ENCODE measurements at regions not wholly inside any gene's neighbourhood (a gene's known extent, or its start where the extent isn't known, plus 50 kb on each side); places are given as distances from the start of the nearest gene placed in this dataset.

GRCh38 chr2:64781711-64782390, 128.1 kb upstream of the SERTAD2 start:
- Histone ChIP-seq H3K27me3 (ENCODE audit: insufficient read depth, low read depth, severe bottlenecking) (no peaks in the 10 kb centered on the region), H3K27ac (no peak overlapping the region), H3K4me3 (ENCODE audit: low read depth, low read length) (no peak overlapping the region), H3K9me3 (ENCODE audit: severe bottlenecking) (peaks cover 2% of the 10 kb centered on the region), H3K36me3 (no peaks in the 10 kb centered on the region)
- TF ChIP-seq CTCF (IDR thresholded peaks at IDR 0.05; ENCODE audit: low read depth, low read length) = no peak
- DNase-seq = no peak

- Histone ChIP-seq H3K27me3 (ENCODE audit: insufficient read depth, low read depth, severe bottlenecking) (no peaks in the 10 kb centered on the region), H3K36me3 (no peaks in the 10 kb centered on the region), H3K9me3 (ENCODE audit: severe bottlenecking) (peaks cover 2% of the 10 kb centered on the region), H3K27ac (no peak overlapping the region), H3K4me3 (ENCODE audit: low read depth, low read length) (no peak overlapping the region)
- DNase-seq = no peak
- no peak for TF ChIP-seq CTCF (IDR thresholded peaks at IDR 0.05; ENCODE audit: low read depth, low read length)
Measured at GRCh38 chr2:64784168-64785061, 130.7 kb upstream of the SERTAD2 start.

- Histone ChIP-seq H3K27me3 (ENCODE audit: insufficient read depth, low read depth, severe bottlenecking) (no peaks in the 10 kb centered on the region), H3K9me3 (ENCODE audit: severe bottlenecking) (peaks cover 2% of the 10 kb centered on the region), H3K36me3 (no peaks in the 10 kb centered on the region), H3K4me3 (ENCODE audit: low read depth, low read length) (no peak overlapping the region), H3K27ac (no peak overlapping the region)
- no peak for DNase-seq
- TF ChIP-seq CTCF (IDR thresholded peaks at IDR 0.05; ENCODE audit: low read depth, low read length) = no peak
Measured at GRCh38 chr2:64785245-64785644, 131.5 kb upstream of the SERTAD2 start.

GRCh38 chr2:64786343-64787018, 132.8 kb upstream of the SERTAD2 start:
- no peak for DNase-seq
- no peaks in the 10 kb centered on the region for H3K27me3 ChIP-seq (ENCODE audit: insufficient read depth, low read depth, severe bottlenecking)
- no peak overlapping the region for H3K27ac ChIP-seq
- peaks cover 2% of the 10 kb centered on the region for H3K9me3 ChIP-seq (ENCODE audit: severe bottlenecking)
- no peak for TF ChIP-seq CTCF (IDR thresholded peaks at IDR 0.05; ENCODE audit: low read depth, low read length)
- no peaks in the 10 kb centered on the region for H3K36me3 ChIP-seq
- H3K4me3 ChIP-seq (ENCODE audit: low read depth, low read length) = no peak overlapping the region

- Histone ChIP-seq H3K36me3 (no peaks in the 10 kb centered on the region), H3K9me3 (ENCODE audit: severe bottlenecking) (peaks cover 2% of the 10 kb centered on the region), H3K27ac (no peak overlapping the region), H3K4me3 (ENCODE audit: low read depth, low read length) (no peak overlapping the region), H3K27me3 (ENCODE audit: insufficient read depth, low read depth, severe bottlenecking) (no peaks in the 10 kb centered on the region)
- no peak for DNase-seq
- no peak for TF ChIP-seq CTCF (IDR thresholded peaks at IDR 0.05; ENCODE audit: low read depth, low read length)
Measured at GRCh38 chr2:64787019-64787365, 133.3 kb upstream of the SERTAD2 start.

All from WERI-Rb-1 (cell line).